IMR-90 (cell line): ENCODE measurements at regions not wholly inside any gene's neighbourhood (a gene's known extent, or its start where the extent isn't known, plus 50 kb on each side); places are given as distances from the start of the nearest gene placed in this dataset.

Source experiments
- ATAC-seq: fragments of 200-7000 bp; cut with Tn5 transposase; 2 replicates; pipeline ENCODE4 v1.9.1; 2020; ENCODE audit warnings: low read depth, mild to moderate bottlenecking, moderate library complexity
- BruUV-seq: library from RNA; stranded (reverse); fragments of 400-500 nt; replicated peaks from 2 replicates; lab custom pipeline; 2021; lab: Mats Ljungman, UMichigan
- CTCF ChIA-PET: fragments of 300-600 bp; formaldehyde crosslinking; extraction: SDS; loops from one replicate; lab custom pipeline; 2021; ENCODE audit warnings: antibody characterized with exemption; lab: Yijun Ruan, JAX
- POLR2A ChIA-PET: fragments of 300-600 bp; sonication (Branson Sonifier 250); formaldehyde crosslinking; loops from one replicate; lab custom pipeline; 2022; ENCODE audit warnings: antibody characterized with exemption; ENCODE audit not compliant: unreplicated experiment; lab: Charles Lee
- DNase-seq: peaks from one replicate; pipeline ENCODE4 v3.0.0; 2013
- H2AFZ ChIP-seq: replicated peaks from 2 replicates; pipeline ENCODE3; 2013; ENCODE audit warnings: low read length, mild to moderate bottlenecking; ENCODE audit not compliant: poor library complexity
- H2AK5ac ChIP-seq: 2 replicates; pipeline ENCODE4 v1.6.1; 2013; ENCODE audit warnings: low read depth, low read length, inconsistent platforms
- H2AK9ac ChIP-seq: replicated peaks from 2 replicates; pipeline ENCODE3; 2013; ENCODE audit warnings: mild to moderate bottlenecking, low read depth, low read length, moderate library complexity; ENCODE audit not compliant: poor library complexity
- H2BK120ac ChIP-seq: 2 replicates; pipeline ENCODE4 v1.6.1; 2013; ENCODE audit warnings: low read depth, low read length, inconsistent platforms
- H2BK15ac ChIP-seq: 3 replicates; pipeline ENCODE4 v1.6.1; 2013; ENCODE audit warnings: low read depth, low read length, inconsistent platforms
- H2BK20ac ChIP-seq: 2 replicates; pipeline ENCODE4 v1.6.1; 2013; ENCODE audit warnings: low read depth, mild to moderate bottlenecking, inconsistent platforms, low read length, moderate library complexity
- H2BK5ac ChIP-seq: 2 replicates; pipeline ENCODE4 v1.6.1; 2013; ENCODE audit warnings: mild to moderate bottlenecking, low read depth, low read length, inconsistent platforms; ENCODE audit not compliant: poor library complexity, severe bottlenecking
- H3K14ac ChIP-seq: replicated peaks from 2 replicates; pipeline ENCODE4 v1.6.1; 2013; ENCODE audit warnings: low read depth, low read length, inconsistent platforms
- H3K18ac ChIP-seq: 2 replicates; pipeline ENCODE4 v1.6.1; 2013; ENCODE audit warnings: low read depth, low read length, control low read depth
- H3K23ac ChIP-seq: 2 replicates; pipeline ENCODE4 v1.6.1; 2013; ENCODE audit warnings: low read depth, low read length, inconsistent platforms
- H3K27ac ChIP-seq: 2 replicates; pipeline ENCODE4 v1.5.1; 2013; ENCODE audit warnings: mild to moderate bottlenecking, control low read depth, low read length; ENCODE audit not compliant: insufficient read depth
- H3K27me3 ChIP-seq: 2 replicates; pipeline ENCODE4 v1.6.1; 2013; ENCODE audit warnings: low read length; ENCODE audit not compliant: control insufficient read depth, insufficient read depth
- H3K36me3 ChIP-seq: 2 replicates; pipeline ENCODE4 v1.6.1; 2013; ENCODE audit warnings: low read length, mixed read lengths; ENCODE audit not compliant: control insufficient read depth, insufficient read depth
- H3K4ac ChIP-seq: 2 replicates; pipeline ENCODE4 v1.6.1; 2013; ENCODE audit warnings: low read depth, low read length, inconsistent platforms
- H3K4me1 ChIP-seq: 2 replicates; pipeline ENCODE4 v1.6.1; 2013; ENCODE audit warnings: low read length, mixed read lengths; ENCODE audit not compliant: control insufficient read depth, insufficient read depth
- H3K4me2 ChIP-seq: 2 replicates; pipeline ENCODE4 v1.6.1; 2013; ENCODE audit warnings: low read depth, mild to moderate bottlenecking, control low read depth, low read length, moderate library complexity
- H3K4me3 ChIP-seq: 2 replicates; pipeline ENCODE4 v1.5.1; 2013; ENCODE audit warnings: low read depth, mild to moderate bottlenecking, control low read depth, low read length, moderate library complexity; ENCODE audit not compliant: insufficient read depth
- H3K56ac ChIP-seq: 2 replicates; pipeline ENCODE4 v1.6.1; 2013; ENCODE audit warnings: low read length, inconsistent platforms; ENCODE audit not compliant: insufficient read depth; ENCODE audit errors: extremely low read depth
- H3K79me1 ChIP-seq, 2 experiments: 2 replicates each; pipeline ENCODE4 v1.6.1; 2013; ENCODE audit warnings: low read length in 2 of 2, inconsistent platforms in 1 of 2, low read depth in 1 of 2
- H3K9ac ChIP-seq: 2 replicates; pipeline ENCODE4 v1.6.1; 2013; ENCODE audit warnings: low read depth, low read length, control low read depth
- H3K9me1 ChIP-seq: 2 replicates; pipeline ENCODE4 v1.6.1; 2013; ENCODE audit warnings: low read length, inconsistent platforms; ENCODE audit not compliant: insufficient read depth
- H3K9me3 ChIP-seq: 2 replicates; pipeline ENCODE4 v1.6.1; 2013; ENCODE audit warnings: low read length; ENCODE audit not compliant: control insufficient read depth, insufficient read depth
- H4K20me1 ChIP-seq: 2 replicates; pipeline ENCODE4 v1.6.1; 2013; ENCODE audit warnings: low read length, inconsistent platforms; ENCODE audit not compliant: insufficient read depth
- H4K5ac ChIP-seq: 2 replicates; pipeline ENCODE4 v1.6.1; 2013; ENCODE audit warnings: mild to moderate bottlenecking, low read depth, low read length, control low read depth
- H4K8ac ChIP-seq, 2 experiments: 2 replicates each; pipeline ENCODE4 v1.6.1; 2013; ENCODE audit warnings: low read depth in 2 of 2, low read length in 2 of 2, control low read depth in 1 of 2, inconsistent platforms in 1 of 2
- H4K91ac ChIP-seq: 2 replicates; pipeline ENCODE4 v1.6.1; 2013; ENCODE audit warnings: low read depth, low read length, inconsistent platforms; ENCODE audit not compliant: insufficient read depth
- BHLHE40 ChIP-seq: fragments of 150-350 bp; IDR thresholded peaks from 2 replicates; pipeline ENCODE4 v1.6.1; 2016; ENCODE audit warnings: mild to moderate bottlenecking, low read depth, low read length
- CTCF ChIP-seq: conservative IDR thresholded peaks from 2 replicates; pipeline ENCODE4 v1.5.1; 2012; ENCODE audit warnings: mild to moderate bottlenecking, low read depth, low read length, improper control_type of control experiment
- ELK1 ChIP-seq: fragments of 150-350 bp; IDR thresholded peaks from 2 replicates; pipeline ENCODE4 v1.6.1; 2016; ENCODE audit warnings: low read depth, mild to moderate bottlenecking, low read length, moderate library complexity, borderline replicate concordance
- FOS ChIP-seq: fragments of 150-350 bp; IDR thresholded peaks from 2 replicates; pipeline ENCODE4 v1.6.1; 2016; ENCODE audit warnings: low read depth, low read length
- MAFK ChIP-seq: IDR thresholded peaks from 2 replicates; pipeline ENCODE4 v1.6.1; 2012; ENCODE audit warnings: low read depth, low read length, improper control_type of control experiment
- MAZ ChIP-seq: IDR thresholded peaks from 2 replicates; pipeline ENCODE4 v1.6.1; 2012; ENCODE audit warnings: low read depth, mild to moderate bottlenecking, low read length, improper control_type of control experiment, moderate library complexity, borderline replicate concordance
- NFE2L2 ChIP-seq: fragments of 150-350 bp; IDR thresholded peaks from 2 replicates; pipeline ENCODE4 v1.6.1; 2016; ENCODE audit warnings: low read depth, mild to moderate bottlenecking, low read length
- RAD21 ChIP-seq: IDR thresholded peaks from 2 replicates; pipeline ENCODE4 v1.6.1; 2012; ENCODE audit warnings: low read length, improper control_type of control experiment
- RCOR1 ChIP-seq: IDR thresholded peaks from 2 replicates; pipeline ENCODE4 v1.6.1; 2012; ENCODE audit warnings: mild to moderate bottlenecking, low read length, improper control_type of control experiment; ENCODE audit not compliant: insufficient replicate concordance
- SMC3 ChIP-seq: fragments of 150-350 bp; IDR thresholded peaks from 2 replicates; pipeline ENCODE4 v1.6.1; 2016; ENCODE audit warnings: low read depth, mild to moderate bottlenecking, antibody characterized with exemption, low read length, moderate library complexity
- USF2 ChIP-seq: fragments of 150-350 bp; IDR thresholded peaks from 2 replicates; pipeline ENCODE4 v1.6.1; 2017; ENCODE audit warnings: mild to moderate bottlenecking, antibody characterized with exemption, low read length, low read depth
- WGBS, 2 experiments: methylation state at CpG; one replicate each; pipeline versions ENCODE4 v1.1.5 to v1.1.7; 2013; ENCODE audit warnings: missing lambda C conversion rate in 2 of 2; ENCODE audit not compliant: insufficient read length in 1 of 2; ENCODE audit errors: extremely low coverage in 2 of 2; 5-methylcytosine and 5-hydroxymethylcytosine counted together
- dilution Hi-C: fragments of 300-500 bp; cut with HindIII; formaldehyde crosslinking; loops from one replicate; pipeline ENCODE4 v1.14.3; 2018; ENCODE audit warnings: low sequenced_read_pairs; ENCODE audit not compliant: unreplicated experiment
- in situ Hi-C: fragments of 300-500 bp; cut with MboI; formaldehyde crosslinking; loops from 3 replicates; pipeline ENCODE4 v1.14.3; 2019; ENCODE audit warnings: low sequenced_read_pairs, inconsistent platforms, mixed read lengths
- intact Hi-C: fragments of 100-400 bp; cut with micrococcal nuclease; formaldehyde crosslinking; loops from 2 replicates; pipeline ENCODE4 v1.10.0; 2022

GRCh38 chr10:78751716-78752115 is 317.1 kb upstream of the ZMIZ1 start:
- Histone ChIP-seq H3K4me1 (peaks cover 17% of the 10 kb centered on the region), H3K27me3 (peaks cover 6% of the 10 kb centered on the region), H3K4me3 (no peak overlapping the region), H2BK15ac (no peak overlapping the region), H3K9me3 (no peaks in the 10 kb centered on the region), H3K9ac (no peak overlapping the region), H4K91ac (no peak overlapping the region), H4K8ac (no peak overlapping the region), H4K20me1 (no peaks in the 10 kb centered on the region), H3K23ac (no peak overlapping the region), H3K36me3 (no peaks in the 10 kb centered on the region), H2AK5ac (no peak overlapping the region), H2AK9ac (no peak overlapping the region), H3K4me2 (no peak overlapping the region), H4K5ac (no peak overlapping the region), H3K56ac (no peak overlapping the region), H2BK5ac (no peak overlapping the region), H3K14ac (no peak overlapping the region), H3K4ac (no peak overlapping the region), H3K79me1 (no peaks in the 10 kb centered on the region), H3K18ac (no peak overlapping the region), H2BK20ac (no peak overlapping the region), H3K27ac (no peak overlapping the region), H2AFZ (peak overlapping the region; percentile 55), H2BK120ac (no peak overlapping the region), H3K9me1 (peaks cover 6% of the 10 kb centered on the region)
- in situ Hi-C loops = no loop called here
- WGBS, 2 experiments = no CpG with 5 or more reads among the region's 9 CpGs
- DNase-seq = no peak
- intact Hi-C loops = loop anchor here (10.0 kb wide), 1 partner anchor 707 kb away; no protein-coding TSS in a partner anchor
- ATAC-seq = no peak
- POLR2A ChIA-PET = no interaction called here
- dilution Hi-C loops = no loop called here
- CTCF ChIA-PET = no interaction called here
- no TSS peak for BruUV-seq
- TF ChIP-seq FOS = no peak
- no peak for TF ChIP-seq NFE2L2
- TF ChIP-seq USF2 = no peak
- no peak for TF ChIP-seq RAD21
- TF ChIP-seq ELK1 = no peak
- no peak for TF ChIP-seq MAZ
- no peak for TF ChIP-seq RCOR1
- no peak for TF ChIP-seq BHLHE40
- TF ChIP-seq CTCF = no peak
- no peak for TF ChIP-seq SMC3
- no peak for TF ChIP-seq MAFK
